ENCODE measurements at regions not wholly inside any gene's neighbourhood (a gene's known extent, or its start where the extent isn't known, plus 50 kb on each side); places are given as distances from the start of the nearest gene placed in this dataset.
"Not testable (repeated sequence)": the region's sequence is repeated elsewhere in the genome, so short reads cannot be mapped to it uniquely, and the experiment has no call there.

GRCh38 chrX:50996930-50997329 lies 86.4 kb downstream of the BMP15 start:
- no peak for TF ChIP-seq CTCF (conservative IDR thresholded peaks at IDR 0.05; ENCODE audit: low read length)
- DNase-seq (ENCODE audit: low read depth): no peak
- no peak overlapping the region for H3K4me3 ChIP-seq (ENCODE audit: low read length)

- not testable (repeated sequence) for DNase-seq (ENCODE audit: low read depth); H3K4me3 ChIP-seq (ENCODE audit: low read length)
Observed at GRCh38 chrX:51000384-51000783, 89.8 kb downstream of the BMP15 start.

- not testable (repeated sequence) for DNase-seq (ENCODE audit: low read depth)
Observed at GRCh38 chrX:51001733-51002632, 91.4 kb downstream of the BMP15 start.

GRCh38 chrX:51006064-51006463 lies 95.5 kb downstream of the BMP15 start:
- H3K4me3 ChIP-seq (ENCODE audit: low read length): no peak overlapping the region
- no peak for TF ChIP-seq CTCF (conservative IDR thresholded peaks at IDR 0.05; ENCODE audit: low read length)
- no peak for DNase-seq (ENCODE audit: low read depth)

More at GRCh38 chrX:51001733-51002632, 91.4 kb downstream of the BMP15 start:
- H3K4me3 ChIP-seq (ENCODE audit: low read length): not testable (repeated sequence)

GRCh38 chrX:51024106-51024696 lies 113.7 kb downstream of the BMP15 start:
- TF ChIP-seq CTCF (conservative IDR thresholded peaks at IDR 0.05; ENCODE audit: low read length): no peak
- no peak overlapping the region for H3K4me3 ChIP-seq (ENCODE audit: low read length)
- no peak for DNase-seq (ENCODE audit: low read depth)

- DNase-seq (ENCODE audit: low read depth): no peak
- no peak overlapping the region for H3K4me3 ChIP-seq (ENCODE audit: low read length)
- TF ChIP-seq CTCF (conservative IDR thresholded peaks at IDR 0.05; ENCODE audit: low read length): no peak
Observed at GRCh38 chrX:51026862-51027261, 116.3 kb downstream of the BMP15 start.

GRCh38 chrX:51035746-51036145 lies 125.2 kb downstream of the BMP15 start:
- DNase-seq (ENCODE audit: low read depth): no peak
- TF ChIP-seq CTCF (conservative IDR thresholded peaks at IDR 0.05; ENCODE audit: low read length): no peak
- no peak overlapping the region for H3K4me3 ChIP-seq (ENCODE audit: low read length)

GRCh38 chrX:51047950-51048349 lies 137.4 kb downstream of the BMP15 start:
- TF ChIP-seq CTCF (conservative IDR thresholded peaks at IDR 0.05; ENCODE audit: low read length): no peak
- DNase-seq (ENCODE audit: low read depth): no peak
- H3K4me3 ChIP-seq (ENCODE audit: low read length): no peak overlapping the region
